ENCODE measurements at regions not wholly inside any gene's neighbourhood (a gene's known extent, or its start where the extent isn't known, plus 50 kb on each side); places are given as distances from the start of the nearest gene placed in this dataset.

DNA sequence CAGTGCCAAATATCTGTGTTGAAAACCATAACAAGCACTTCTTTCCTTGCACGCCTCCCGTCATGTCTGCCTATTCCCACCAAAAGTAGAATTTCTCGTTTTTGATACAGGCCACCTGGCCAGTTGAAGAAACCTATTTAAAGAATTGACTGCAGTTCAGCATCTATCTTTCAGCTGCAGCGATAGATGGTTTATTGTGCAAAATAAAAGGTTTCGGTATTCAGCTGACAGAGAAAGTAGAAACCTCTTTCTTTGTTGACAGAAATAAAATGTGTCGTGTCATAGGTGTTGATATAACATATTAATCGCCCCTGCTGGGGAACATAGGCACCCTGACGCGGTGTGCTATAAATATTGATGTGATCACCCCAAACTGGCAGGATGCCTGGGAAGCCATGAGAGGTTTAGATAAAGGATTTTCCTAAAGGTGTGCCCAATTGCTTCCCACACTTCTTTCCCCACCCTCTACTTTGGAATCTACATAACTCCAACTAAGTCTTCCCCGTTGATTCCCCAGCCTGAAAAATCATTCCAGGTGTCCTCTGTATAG is 570.4 kb downstream of the CCDC85A start:
- no peak overlapping the region for H3K4me3 Mint-ChIP-seq
- H3K9me3 Mint-ChIP-seq: peaks cover 0 to 6% (median 3%) of the 10 kb centered on the region in 7 donors
- no peaks in the 10 kb centered on the region for H3K4me1 Mint-ChIP-seq
- ATAC-seq (ENCODE audit: low read depth in 2 of 2): no peak
- no peaks in the 10 kb centered on the region for H3K27me3 Mint-ChIP-seq
- no peak overlapping the region for H3K27ac Mint-ChIP-seq
- no peaks in the 10 kb centered on the region for H3K36me3 Mint-ChIP-seq
- DNase-seq: no peak

DNA sequence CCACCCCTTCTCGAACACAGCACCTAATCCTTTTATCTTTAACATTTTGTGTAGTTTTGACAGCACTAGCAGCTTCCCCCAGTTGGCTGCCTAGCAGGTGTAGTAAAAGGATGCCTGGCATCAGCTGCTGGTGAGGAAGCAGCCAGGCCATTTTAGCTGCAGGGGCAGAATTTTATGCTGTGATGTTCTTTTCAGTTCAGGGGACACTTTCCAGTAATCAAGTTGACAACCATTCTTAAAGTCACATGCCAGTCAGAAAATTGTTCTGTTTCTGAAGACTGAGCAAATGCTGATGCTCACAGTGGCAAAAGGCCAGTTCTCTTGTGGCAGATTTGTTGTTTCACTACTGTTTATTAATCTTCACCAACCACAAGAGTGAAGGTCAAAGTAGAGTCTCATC is 570.8 kb downstream of the CCDC85A start:
- peaks cover 0 to 6% (median 3%) of the 10 kb centered on the region in 7 donors for H3K9me3 Mint-ChIP-seq
- H3K27ac Mint-ChIP-seq: no peak overlapping the region
- H3K36me3 Mint-ChIP-seq: no peaks in the 10 kb centered on the region
- no peak for DNase-seq
- H3K27me3 Mint-ChIP-seq: no peaks in the 10 kb centered on the region
- H3K4me1 Mint-ChIP-seq: no peaks in the 10 kb centered on the region
- no peak overlapping the region for H3K4me3 Mint-ChIP-seq
- ATAC-seq (ENCODE audit: low read depth in 2 of 2): no peak

DNA sequence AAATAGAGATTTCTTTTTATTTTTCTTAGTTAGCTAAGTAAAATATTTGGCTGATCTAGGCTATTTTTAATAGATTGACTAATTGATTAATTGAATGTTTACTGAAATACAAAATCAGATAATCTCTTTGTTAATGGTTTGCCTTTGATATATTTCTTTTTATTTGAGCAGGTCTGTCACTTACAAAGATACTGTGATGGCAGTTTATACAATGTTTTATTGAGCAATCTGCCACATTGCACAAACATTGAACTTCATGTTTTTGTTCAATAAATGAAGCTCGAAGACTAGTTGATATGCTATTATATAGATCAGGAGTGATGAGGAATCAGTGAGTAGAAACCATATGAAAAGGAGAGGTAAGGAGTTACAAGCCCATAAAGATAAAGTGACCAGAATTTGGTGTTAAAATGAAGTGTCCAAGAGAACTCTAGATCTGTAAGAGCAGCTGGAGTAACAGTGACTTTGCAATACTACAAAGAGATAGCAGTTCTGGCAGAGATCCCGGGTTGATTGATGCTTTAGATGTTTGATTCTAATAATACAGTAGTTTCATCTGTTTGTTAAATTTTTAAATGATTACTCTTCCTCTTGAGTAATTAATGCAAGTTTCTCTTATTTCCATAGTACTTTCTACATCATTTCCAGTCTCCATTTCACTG is 574.2 kb downstream of the CCDC85A start:
- Mint-ChIP-seq H3K4me1 (no peaks in the 10 kb centered on the region), H3K9me3 (peaks cover 5 to 19% (median 6%) of the 10 kb centered on the region in 7 donors), H3K27me3 (no peaks in the 10 kb centered on the region), H3K4me3 (no peak overlapping the region), H3K27ac (no peak overlapping the region), H3K36me3 (no peaks in the 10 kb centered on the region)
- no peak for ATAC-seq (ENCODE audit: low read depth in 2 of 2)
- DNase-seq: no peak

DNA sequence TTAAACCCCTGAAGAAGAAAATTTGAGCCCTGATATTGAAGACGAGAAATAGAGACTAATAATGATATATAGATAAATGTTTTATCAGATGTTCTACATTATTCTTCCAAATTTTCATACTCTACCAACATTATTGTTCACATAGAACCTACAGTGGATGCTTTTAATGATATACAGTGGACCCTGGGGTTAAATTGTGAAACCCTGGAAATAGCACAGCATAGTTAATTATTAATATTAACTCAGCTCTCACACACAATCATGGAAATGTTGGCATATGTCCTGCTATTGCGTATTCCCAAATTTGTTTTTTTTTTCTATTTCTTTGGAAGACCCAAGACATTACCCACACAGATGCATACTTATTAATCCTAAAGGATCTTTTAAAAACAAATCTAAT is 579.9 kb downstream of the CCDC85A start:
- DNase-seq (no peak), ATAC-seq (ENCODE audit: low read depth in 2 of 2) (no peak)
- Mint-ChIP-seq H3K4me3 (no peak overlapping the region), H3K27ac (no peak overlapping the region), H3K4me1 (no peaks in the 10 kb centered on the region), H3K9me3 (peaks cover 2 to 17% (median 7%) of the 10 kb centered on the region in 7 donors), H3K36me3 (no peaks in the 10 kb centered on the region), H3K27me3 (no peaks in the 10 kb centered on the region)

DNA sequence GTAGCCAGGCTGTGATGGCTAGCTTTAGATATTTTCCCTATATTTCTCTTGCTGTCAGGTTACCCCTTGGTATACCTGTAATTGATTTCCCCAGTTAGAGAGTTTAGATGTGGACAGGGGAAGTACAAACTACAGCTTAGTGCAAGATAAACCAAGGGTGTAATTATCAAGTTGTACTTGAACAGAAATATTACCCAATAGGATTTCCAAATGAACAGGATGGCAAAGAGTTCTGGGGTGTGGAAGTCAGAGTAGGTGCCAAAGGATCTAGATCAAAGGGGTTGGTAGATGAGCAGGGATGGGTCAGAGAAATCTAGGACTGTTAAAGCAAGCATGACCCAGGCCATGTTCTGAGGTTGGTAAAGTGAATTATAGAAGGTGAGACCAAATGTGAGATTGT is 585.2 kb downstream of the CCDC85A start:
- H3K9me3 Mint-ChIP-seq: peaks cover 2 to 13% (median 8%) of the 10 kb centered on the region in 7 donors
- no peak overlapping the region for H3K4me3 Mint-ChIP-seq
- no peaks in the 10 kb centered on the region for H3K36me3 Mint-ChIP-seq
- no peak overlapping the region for H3K27ac Mint-ChIP-seq
- H3K27me3 Mint-ChIP-seq: no peaks in the 10 kb centered on the region
- DNase-seq: no peak
- no peak for ATAC-seq (ENCODE audit: low read depth in 2 of 2)
- no peaks in the 10 kb centered on the region for H3K4me1 Mint-ChIP-seq

DNA sequence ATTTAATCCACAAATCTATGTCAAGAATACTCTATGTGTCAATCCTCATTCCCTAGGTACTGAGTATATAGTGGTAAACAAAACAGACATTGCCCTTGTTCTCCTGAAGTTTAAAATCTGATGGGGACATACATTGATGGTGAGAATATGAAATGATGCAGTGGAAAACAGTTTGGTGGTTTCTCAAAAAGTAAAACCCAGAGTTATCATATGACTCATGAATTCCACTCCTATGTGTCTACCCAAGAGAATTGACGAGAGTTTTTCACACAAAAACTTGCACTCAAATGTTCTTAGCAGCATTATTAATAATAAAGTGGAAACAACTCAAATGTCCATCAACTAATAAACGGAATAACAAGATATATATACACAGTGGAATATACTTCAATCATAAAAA is 586.7 kb downstream of the CCDC85A start:
- no peak overlapping the region for H3K27ac Mint-ChIP-seq
- ATAC-seq (ENCODE audit: low read depth in 2 of 2) (no peak), DNase-seq (no peak)
- no peaks in the 10 kb centered on the region for H3K36me3 Mint-ChIP-seq
- peaks cover 2 to 13% (median 8%) of the 10 kb centered on the region in 7 donors for H3K9me3 Mint-ChIP-seq
- no peaks in the 10 kb centered on the region for H3K4me1 Mint-ChIP-seq
- no peak overlapping the region for H3K4me3 Mint-ChIP-seq
- no peaks in the 10 kb centered on the region for H3K27me3 Mint-ChIP-seq

DNA sequence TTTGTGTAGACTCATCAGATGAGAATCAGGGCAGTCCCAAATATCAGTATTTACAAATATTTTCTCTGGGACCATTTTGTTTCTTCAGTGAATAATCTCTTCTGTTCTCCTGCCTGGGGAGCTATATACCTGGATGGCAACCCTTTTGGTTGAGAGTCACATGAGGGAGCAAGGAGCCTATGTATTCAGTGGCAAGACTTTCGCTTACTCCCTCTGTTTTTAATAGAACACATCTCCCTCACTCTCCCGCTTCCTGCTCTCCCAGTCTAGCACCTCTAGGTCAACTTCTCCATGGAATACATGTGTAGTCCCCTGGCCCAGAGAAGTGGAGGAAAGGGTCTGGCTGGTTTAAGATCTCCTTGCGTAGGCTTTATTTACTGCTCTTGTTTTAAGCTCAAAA is 600.3 kb downstream of the CCDC85A start:
- ATAC-seq (ENCODE audit: low read depth in 2 of 2): no peak
- Mint-ChIP-seq H3K36me3 (no peaks in the 10 kb centered on the region), H3K9me3 (peaks cover 0 to 7% (median 0%) of the 10 kb centered on the region in 7 donors), H3K4me3 (no peak overlapping the region), H3K4me1 (no peaks in the 10 kb centered on the region), H3K27ac (no peak overlapping the region), H3K27me3 (no peaks in the 10 kb centered on the region)
- no peak for DNase-seq

DNA sequence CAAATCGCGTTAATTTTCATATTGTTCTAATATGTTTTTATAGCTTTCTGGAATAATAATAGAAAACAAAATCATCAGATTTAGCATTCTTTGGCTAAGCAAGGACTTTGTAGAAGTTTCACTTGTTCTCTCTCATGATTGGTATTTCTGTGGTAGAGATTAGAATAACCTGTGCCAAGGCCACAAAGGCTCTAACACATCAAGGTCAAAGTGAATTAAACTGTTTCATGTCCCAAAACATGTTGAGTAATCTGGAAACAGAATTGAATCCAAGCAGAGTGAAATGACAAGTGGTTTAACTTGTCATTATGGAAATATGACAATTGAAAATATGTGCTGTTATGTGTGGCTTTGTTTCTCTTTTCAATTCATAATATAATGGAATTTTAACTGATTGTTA is 617.4 kb downstream of the CCDC85A start:
- Mint-ChIP-seq H3K27ac (no peak overlapping the region), H3K4me1 (no peaks in the 10 kb centered on the region), H3K4me3 (no peak overlapping the region), H3K36me3 (no peaks in the 10 kb centered on the region), H3K27me3 (no peaks in the 10 kb centered on the region), H3K9me3 (peaks cover 0 to 4% (median 0%) of the 10 kb centered on the region in 7 donors)
- ATAC-seq (ENCODE audit: low read depth in 2 of 2): no peak
- DNase-seq: no peak

DNA sequence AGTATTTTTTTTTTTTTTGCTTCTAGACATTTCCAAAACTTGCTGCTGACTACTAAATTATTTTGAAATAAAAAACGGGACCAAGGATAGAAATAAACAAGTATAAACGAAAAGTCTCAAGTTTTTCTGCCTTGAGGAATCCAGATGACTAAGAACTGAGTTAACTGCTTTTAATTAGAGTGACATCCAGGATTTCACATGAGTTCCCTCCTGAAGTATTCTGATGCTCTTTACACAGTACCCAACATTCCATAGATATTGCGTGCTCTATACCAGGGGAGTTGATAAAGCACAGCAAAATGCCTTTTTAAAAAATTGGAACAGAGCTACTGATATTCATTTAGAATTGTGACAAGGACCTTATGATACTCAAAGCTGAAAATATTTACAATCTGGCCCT is 618.0 kb downstream of the CCDC85A start:
- ATAC-seq (ENCODE audit: low read depth in 2 of 2): no peak
- no peaks in the 10 kb centered on the region for H3K36me3 Mint-ChIP-seq
- H3K27ac Mint-ChIP-seq: no peak overlapping the region
- no peaks in the 10 kb centered on the region for H3K4me1 Mint-ChIP-seq
- H3K9me3 Mint-ChIP-seq: peaks cover 0 to 4% (median 0%) of the 10 kb centered on the region in 7 donors
- no peak for DNase-seq
- H3K4me3 Mint-ChIP-seq: no peak overlapping the region
- H3K27me3 Mint-ChIP-seq: no peaks in the 10 kb centered on the region

DNA sequence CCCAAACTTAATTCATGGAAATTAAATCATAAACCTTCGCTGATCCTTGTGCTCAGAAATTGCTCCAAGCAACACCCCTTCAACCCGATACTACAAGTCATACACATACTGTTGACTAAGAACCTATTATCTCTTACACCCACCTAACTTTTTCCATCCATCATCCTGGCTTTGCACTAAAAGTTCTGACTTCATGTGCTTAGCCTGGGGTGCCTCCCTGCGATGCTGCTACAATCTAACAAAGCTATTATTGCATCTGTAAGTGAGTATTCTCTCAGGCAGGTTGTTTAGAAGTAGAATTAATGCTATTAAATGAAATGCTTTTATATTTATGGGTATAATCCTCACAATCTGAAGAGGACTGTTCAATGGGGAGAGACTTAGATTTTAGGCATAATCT is 619.8 kb downstream of the CCDC85A start:
- no peak overlapping the region for H3K27ac Mint-ChIP-seq
- H3K4me3 Mint-ChIP-seq: no peak overlapping the region
- no peaks in the 10 kb centered on the region for H3K27me3 Mint-ChIP-seq
- no peaks in the 10 kb centered on the region for H3K4me1 Mint-ChIP-seq
- DNase-seq (no peak), ATAC-seq (ENCODE audit: low read depth in 2 of 2) (no peak)
- peaks cover 0 to 4% (median 0%) of the 10 kb centered on the region in 7 donors for H3K9me3 Mint-ChIP-seq
- H3K36me3 Mint-ChIP-seq: no peaks in the 10 kb centered on the region

DNA sequence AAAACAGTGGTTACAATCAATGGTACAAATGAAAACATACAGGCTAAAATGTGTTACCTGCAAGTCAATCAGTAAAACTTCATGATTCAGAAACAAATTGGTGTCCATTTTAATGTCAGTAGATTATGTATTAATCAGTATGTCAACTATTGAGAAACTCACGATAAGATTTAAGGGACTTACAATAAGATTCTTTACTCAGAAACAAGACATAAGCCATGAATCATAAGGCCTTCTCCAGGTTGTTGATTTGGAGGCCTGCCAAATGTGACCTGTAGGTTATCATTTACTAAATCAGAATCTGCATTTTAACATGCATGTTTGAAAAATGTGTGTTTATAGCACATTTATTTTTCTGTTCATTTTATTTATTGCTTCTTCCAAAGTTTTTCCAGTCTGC is 623.1 kb downstream of the CCDC85A start:
- Mint-ChIP-seq H3K4me3 (no peak overlapping the region), H3K36me3 (no peaks in the 10 kb centered on the region), H3K4me1 (no peaks in the 10 kb centered on the region), H3K9me3 (peaks cover 0 to 10% (median 0%) of the 10 kb centered on the region in 7 donors), H3K27me3 (no peaks in the 10 kb centered on the region), H3K27ac (no peak overlapping the region)
- ATAC-seq (ENCODE audit: low read depth in 2 of 2) (no peak), DNase-seq (no peak)

DNA sequence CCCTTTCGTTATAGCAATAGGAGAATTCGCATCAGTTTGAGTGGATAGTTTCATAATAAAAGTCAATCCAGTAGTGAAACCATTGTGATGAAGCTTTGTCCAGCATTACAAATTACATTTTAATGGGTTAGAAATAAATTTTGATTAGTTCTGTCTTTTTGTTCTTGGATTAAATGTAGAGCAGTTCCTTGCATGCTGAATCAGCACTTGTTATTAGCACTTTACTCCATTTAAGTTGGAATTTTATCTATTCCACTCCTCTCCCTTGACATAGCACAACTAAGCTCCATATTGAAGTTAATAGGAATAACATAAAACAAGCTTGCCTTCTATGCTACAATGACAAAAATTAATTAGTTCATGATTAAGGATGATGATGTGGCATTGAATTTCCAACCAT is 624.1 kb downstream of the CCDC85A start:
- H3K4me1 Mint-ChIP-seq: no peaks in the 10 kb centered on the region
- no peak overlapping the region for H3K27ac Mint-ChIP-seq
- H3K27me3 Mint-ChIP-seq: no peaks in the 10 kb centered on the region
- ATAC-seq (ENCODE audit: low read depth in 2 of 2): no peak
- H3K4me3 Mint-ChIP-seq: no peak overlapping the region
- DNase-seq: no peak
- peaks cover 0 to 10% (median 0%) of the 10 kb centered on the region in 7 donors for H3K9me3 Mint-ChIP-seq
- H3K36me3 Mint-ChIP-seq: no peaks in the 10 kb centered on the region

DNA sequence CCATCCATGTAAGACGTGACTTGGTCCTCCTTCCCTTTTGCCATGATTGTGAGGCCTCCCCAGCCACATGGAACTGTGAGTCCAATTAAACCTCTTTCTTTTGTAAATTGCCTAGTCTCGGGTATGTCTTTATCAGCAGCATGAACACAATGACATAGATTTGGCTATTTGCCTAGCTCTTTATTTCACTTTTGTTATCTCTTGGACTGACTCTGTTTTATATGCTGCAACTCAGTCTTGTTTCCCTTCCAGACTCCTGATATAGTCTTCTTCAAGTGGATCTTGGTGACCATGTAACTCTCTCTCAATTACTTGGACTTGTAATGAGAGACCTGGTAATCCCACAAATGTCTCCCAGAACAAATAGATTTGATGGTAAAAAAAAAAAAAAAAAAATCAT is 627.6 kb downstream of the CCDC85A start:
- H3K4me1 Mint-ChIP-seq: no peaks in the 10 kb centered on the region
- peaks cover 0 to 6% (median 0%) of the 10 kb centered on the region in 7 donors for H3K9me3 Mint-ChIP-seq
- H3K27ac Mint-ChIP-seq: no peak overlapping the region
- no peaks in the 10 kb centered on the region for H3K27me3 Mint-ChIP-seq
- ATAC-seq (ENCODE audit: low read depth in 2 of 2) (no peak), DNase-seq (no peak)
- H3K36me3 Mint-ChIP-seq: no peaks in the 10 kb centered on the region
- no peak overlapping the region for H3K4me3 Mint-ChIP-seq

DNA sequence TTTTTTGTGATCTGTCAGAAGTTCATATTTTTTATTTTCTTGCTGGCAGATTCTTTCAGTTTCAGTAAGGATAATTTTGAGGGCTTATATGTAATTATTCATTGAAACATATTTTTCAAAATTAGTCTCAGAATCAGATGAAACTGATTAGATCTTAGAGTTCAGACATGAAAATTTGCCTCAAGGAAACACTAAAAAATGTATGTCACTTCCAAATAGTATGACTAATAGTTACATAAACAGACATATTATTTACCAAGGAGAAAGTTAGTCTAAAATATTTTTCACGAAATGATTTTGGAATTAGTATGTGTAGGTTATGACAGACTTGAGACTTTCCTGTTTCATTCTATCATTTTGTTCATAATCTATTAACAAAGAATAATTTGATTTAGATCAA is 628.6 kb downstream of the CCDC85A start:
- Mint-ChIP-seq H3K9me3 (peaks cover 0 to 6% (median 0%) of the 10 kb centered on the region in 7 donors), H3K4me1 (no peaks in the 10 kb centered on the region), H3K27me3 (no peaks in the 10 kb centered on the region), H3K36me3 (no peaks in the 10 kb centered on the region), H3K4me3 (no peak overlapping the region), H3K27ac (no peak overlapping the region)
- DNase-seq (no peak), ATAC-seq (ENCODE audit: low read depth in 2 of 2) (no peak)

DNA sequence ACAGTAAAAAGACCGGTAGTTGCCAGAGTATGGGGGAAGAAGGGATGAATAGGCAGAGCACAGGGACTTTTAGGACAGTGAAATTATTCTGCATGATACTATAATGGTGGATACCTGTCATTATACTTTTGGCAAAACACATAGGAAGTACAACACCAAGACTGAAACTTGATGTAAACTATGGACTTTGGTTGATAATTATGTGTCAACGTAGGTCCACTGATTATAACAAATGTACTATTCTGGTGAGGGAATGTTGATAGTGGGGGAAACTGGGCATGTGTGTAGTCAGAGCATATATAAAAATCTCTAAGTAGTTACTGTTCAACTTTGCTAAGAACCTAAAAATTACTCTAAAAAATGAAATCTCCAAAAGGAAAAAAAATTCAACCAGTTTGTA is 629.7 kb downstream of the CCDC85A start:
- ATAC-seq (ENCODE audit: low read depth in 2 of 2) (no peak), DNase-seq (no peak)
- Mint-ChIP-seq H3K4me1 (no peaks in the 10 kb centered on the region), H3K27me3 (no peaks in the 10 kb centered on the region), H3K27ac (no peak overlapping the region), H3K9me3 (peaks cover 0 to 10% (median 4%) of the 10 kb centered on the region in 7 donors), H3K36me3 (no peaks in the 10 kb centered on the region), H3K4me3 (no peak overlapping the region)
